GM19438 (cell line): ENCODE measurements at regions not wholly inside any gene's neighbourhood (a gene's known extent, or its start where the extent isn't known, plus 50 kb on each side); places are given as distances from the start of the nearest gene placed in this dataset.
"Not testable (repeated sequence)": the region's sequence is repeated elsewhere in the genome, so short reads cannot be mapped to it uniquely, and the experiment has no call there.

Source experiments
- ATAC-seq: cut with Tn5 transposase; IDR thresholded peaks from one replicate; pipeline ENCODE4 v1.9.1; 2021; ENCODE audit warnings: low read depth; ENCODE audit not compliant: unreplicated experiment

DNA sequence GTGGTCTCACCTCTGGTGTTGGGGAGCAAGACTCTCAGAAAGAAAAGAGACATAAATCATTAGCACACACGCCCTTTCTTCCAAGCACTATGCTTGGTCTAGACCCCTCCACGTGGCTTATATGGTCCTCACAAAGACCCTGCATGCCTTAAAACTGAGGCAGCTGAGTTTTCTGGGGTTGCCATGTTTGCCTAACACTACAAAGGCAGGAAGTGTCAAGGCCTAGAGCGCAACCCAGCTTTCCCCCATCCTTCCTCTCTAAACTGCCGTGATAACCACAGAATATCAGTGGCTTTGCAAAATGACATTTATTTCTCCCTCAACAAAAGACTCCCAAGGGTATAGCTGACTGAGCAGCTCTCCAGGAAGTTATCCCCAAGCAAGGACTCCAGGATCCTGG, 146.5 kb upstream of the TOP1 start:
- ATAC-seq = no peak

DNA sequence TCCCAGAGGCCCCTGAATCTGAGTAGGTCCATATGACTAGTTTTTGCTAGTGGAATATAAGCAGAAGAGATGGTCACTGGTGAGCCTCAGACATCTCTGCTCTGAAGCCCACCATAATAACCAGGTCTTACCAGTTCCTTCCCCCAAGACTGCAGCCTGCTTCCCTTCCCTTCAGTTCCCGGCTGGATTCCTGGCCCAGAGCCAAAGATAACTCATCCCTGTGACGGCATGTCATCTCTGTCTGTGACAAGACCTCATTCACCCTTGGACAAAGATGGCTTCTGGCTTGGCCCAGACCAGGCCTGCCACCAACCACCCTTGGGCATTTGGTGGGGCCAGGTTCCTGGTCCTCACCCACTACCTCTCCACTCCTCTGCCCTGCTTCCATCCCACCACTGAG, 145.5 kb upstream of the TOP1 start:
- ATAC-seq = no peak

DNA sequence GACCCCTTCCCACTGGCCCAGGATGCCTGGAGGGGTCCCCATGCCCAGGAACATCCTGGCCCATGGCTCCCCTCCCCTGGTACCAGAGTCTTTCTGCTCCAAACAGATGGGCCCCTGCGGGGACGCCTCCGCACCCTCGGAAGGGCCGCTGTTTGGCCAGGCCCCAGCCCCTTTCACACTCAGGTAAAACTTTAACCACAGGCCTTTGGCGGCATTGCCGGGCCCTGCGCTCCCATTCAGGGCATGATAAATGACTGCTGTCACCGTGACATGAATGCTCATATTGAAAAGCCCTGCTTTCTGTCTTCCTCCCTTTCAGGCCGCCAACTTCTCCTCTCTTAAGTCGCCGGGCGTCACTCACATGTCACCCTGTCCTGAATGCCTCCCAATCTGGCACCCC, 141.5 kb upstream of the TOP1 start:
- ATAC-seq = no peak

DNA sequence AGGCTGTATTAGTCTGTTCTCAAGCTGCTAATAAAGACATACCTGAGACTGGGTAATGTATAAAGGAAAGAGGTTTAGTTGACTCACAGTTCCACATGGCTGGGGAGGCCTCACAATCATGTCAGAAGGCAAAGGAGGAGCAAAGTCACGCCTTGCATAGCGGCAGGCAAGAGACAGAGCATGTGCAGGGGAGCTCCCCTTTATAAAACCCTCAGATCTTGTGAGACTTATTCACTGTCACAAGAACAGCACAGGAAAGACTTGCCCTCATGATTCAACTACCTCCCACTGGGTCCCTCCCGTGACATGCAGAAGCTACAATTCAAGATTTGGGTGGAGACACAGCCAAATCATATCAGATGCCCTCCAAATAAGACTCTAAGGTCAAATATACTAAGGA, 139.4 kb upstream of the TOP1 start:
- not testable (repeated sequence) for ATAC-seq

DNA sequence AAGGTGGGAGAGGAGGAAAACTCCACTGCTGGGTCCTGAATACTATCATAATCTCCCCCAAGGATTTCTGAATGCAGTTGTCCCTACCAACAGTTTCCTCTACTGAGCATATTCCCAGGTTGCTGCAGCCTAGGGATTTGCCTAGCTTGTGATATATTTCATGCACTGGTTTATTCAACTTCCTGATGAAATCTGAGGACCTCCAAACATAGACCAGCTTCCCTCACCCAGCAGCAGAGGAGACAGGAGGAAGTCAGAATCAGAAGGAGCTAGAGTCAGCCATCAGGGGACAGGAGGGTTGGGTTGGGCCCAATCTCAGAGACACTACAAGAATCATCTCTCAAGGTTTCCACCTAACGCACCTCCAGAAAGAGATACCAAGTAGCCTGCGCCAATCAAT, 138.4 kb upstream of the TOP1 start:
- no peak for ATAC-seq

DNA sequence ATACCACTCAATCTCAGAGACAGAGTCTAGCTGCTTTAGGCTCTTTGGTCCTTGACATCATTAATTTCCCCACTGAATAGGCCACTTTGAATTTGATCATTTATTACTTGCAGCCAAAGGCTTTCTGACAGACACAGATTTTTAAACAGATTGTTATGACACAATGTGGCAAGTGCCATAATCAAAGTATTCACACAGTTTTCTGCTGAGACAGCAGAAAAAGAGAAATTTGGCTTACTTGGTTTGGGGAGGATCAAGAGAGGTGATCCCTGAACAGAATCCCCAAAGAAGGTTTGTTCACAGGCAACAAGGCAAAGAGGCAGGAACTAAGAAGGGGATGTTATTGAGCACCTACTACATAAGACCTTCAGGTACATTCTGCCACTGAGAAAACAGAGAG, 138.0 kb upstream of the TOP1 start:
- no peak for ATAC-seq

DNA sequence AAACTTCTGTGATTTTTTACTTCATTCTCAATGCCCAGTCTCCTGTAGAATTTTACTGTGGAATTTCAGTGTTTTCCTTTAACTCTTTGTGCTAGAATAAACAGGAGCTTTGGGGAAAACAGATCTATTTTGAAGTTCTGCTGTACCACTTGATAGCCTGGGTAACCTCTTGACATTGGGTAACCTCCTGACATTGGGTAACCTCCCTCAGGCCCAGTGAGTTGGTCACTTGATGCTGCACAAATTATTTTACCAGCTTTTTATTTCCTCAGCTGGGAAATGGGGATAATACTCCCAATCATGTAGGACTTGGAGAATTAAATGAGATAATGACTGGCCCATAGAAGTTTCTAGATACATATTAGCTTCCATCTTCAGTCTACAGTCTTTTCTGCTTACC, 137.3 kb upstream of the TOP1 start:
- no peak for ATAC-seq

DNA sequence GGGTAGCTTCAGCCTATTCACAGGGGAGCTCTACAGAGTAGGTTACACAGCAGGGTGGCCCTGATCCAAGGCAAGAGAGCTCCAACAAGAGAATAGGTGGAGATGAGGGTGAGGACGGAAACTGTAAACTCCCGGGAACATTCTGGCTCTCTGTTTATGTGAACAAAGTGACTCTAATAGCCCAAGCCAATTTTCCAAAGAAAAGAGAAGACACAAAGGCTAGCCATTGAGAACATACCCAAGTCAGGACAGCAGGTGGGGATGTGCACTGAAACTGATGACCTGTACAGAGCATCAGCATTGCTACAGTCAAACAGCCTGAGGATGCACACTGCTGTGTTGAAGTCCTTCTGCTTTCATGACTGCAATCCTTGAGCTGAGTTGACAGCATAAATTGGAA, 136.0 kb upstream of the TOP1 start:
- ATAC-seq = no peak

DNA sequence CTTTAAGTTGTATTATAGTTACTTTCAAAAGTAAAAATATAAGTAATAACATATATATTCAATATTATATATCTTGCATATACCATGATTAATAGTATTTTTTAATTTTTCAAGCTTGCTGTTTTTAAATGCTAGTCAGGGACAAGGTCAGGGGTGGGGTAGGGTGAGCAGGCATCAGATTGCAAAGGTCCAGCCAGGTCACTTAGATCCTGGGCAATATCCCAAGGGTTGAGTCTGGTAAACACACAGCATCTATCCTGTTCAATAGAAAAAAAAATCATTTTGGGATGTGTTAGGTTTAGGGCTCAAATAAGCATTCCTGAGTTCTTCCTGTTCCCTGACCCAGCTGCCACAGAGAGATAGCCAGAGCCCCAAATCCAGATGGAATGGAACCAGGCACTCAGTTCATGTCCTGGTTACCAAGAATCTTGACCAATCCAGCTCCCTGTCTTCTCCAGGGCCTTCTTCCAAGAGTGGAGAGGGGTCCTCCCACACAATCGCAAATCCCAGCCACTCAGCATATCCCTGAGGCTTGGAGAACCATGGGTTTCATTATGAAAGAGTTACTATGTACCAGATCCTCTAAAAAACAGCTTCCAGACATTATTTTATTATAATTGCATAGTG, 134.9 kb upstream of the TOP1 start:
- no peak for ATAC-seq

DNA sequence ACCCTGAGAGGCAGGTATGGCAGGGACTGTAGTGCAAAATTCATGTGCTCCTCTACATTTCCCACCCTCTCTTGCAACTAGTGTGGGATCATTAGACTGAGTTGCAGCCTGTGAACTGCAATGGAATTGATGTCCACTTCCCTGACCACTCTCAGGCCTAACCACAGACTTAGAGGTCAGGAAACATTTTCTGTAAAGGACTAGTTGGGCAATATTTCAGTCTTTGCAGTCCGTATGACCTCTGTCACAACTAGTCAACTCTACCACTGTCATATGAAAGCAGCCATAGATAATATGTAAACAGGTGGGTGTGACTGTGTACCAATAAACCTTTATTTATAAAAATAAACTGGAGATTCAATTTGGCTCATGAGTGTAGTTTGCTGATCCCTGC, 134.4 kb upstream of the TOP1 start:
- no peak for ATAC-seq

DNA sequence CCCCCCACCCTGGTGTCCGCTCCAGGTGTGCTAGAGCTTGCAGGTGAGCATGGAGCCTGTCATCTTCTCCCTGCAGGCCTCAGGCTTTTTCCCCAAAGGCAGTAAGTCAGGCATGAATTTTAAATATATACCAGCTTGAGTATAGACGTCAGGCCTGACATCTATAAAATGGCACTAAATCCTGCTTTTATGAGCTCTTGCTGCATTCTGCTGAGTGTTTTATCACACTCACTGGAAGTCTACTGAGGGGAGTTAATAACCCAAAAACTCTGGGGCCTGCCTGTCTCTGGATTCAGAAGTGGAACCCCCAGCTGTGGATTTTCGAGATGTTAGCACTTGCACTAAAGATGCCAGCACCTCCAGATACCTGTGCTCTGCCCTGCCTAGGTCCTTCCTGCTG, 133.4 kb upstream of the TOP1 start:
- ATAC-seq = no peak

DNA sequence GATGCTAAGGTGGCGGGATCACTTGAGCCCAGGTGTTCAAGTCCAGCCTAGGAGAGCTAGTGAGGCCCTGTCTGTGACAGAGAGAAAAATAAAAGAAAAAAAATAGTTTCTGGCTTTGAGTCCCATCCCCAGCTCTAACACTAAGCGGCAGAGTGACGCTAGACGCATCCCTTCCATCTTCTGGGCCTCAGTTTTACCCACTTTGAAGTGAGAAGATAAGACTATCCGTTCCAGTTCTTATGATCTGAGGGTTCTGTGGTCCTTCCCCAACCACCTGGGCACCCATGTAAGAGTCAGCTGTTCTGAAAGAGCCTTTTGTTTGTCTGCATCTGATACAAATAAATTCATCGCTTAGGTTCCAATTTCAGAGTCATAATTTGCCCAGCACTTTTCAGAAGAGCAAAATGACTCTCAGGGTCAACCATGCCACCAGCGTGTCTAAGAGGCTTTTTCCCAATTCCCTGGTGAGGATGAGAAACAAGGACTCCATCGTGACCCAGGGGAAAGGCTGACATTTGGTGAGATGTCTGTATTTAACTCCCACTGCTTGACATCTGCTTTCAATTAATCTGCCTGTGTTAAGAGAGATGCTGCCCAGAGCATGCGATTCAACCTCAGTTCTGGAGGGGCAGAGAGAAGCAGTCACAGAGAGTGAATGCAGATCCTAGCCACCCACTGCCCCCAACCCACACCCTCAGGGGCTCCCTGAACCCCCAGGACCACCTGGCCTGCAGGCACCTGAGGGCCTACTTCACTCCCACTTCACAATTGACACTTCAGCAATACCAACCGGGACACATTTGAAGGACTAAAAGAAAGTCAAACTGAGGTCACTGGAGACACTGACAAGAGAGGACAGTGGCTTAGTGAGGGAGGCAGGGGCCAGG, 131.6 kb upstream of the TOP1 start:
- ATAC-seq = no peak

DNA sequence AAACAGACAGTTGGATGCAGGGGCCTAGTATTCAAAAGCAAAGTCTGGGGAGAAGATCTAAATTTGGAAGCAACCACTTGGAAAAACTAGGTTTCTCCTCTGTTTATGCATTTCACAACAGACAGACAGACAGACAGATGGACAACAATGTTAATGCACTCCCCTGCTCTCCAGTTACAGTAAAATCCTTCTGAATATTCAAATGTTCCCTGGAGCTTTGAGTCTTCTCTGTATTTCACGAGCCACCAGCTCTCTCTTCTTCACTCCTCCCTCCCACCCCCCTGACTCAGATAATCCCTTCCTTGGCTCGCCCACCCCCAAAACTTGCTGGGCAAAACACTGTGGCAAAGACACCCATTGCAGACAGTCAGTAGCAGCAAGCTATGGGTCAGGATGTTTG, 129.3 kb upstream of the TOP1 start:
- ATAC-seq = no peak

DNA sequence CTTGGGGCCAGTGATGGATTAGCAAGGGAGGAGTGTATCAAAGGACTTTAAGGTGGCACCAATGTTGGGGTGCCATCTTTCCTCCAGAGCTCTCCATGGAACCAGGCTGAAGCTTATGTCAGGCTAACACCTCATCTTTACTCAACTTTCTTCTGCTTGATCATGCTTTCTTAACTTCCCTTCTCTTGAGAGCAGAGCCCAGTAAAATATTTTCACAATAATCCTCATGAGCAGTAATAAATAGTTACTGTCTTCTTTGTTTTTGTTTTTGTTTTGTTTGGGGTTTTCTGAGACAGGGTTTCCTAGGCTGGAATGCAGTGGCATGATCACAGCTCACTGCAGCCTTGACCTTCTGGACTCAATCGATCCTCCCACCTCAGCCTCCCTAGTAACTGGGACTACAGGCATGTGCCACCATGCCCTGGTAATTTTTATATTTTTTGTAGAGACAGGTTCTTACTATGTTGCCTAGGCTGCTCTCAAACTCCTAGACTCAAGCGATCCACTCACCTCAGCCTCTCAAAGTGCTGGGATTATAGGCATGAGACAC, 127.9 kb upstream of the TOP1 start:
- ATAC-seq = no peak

DNA sequence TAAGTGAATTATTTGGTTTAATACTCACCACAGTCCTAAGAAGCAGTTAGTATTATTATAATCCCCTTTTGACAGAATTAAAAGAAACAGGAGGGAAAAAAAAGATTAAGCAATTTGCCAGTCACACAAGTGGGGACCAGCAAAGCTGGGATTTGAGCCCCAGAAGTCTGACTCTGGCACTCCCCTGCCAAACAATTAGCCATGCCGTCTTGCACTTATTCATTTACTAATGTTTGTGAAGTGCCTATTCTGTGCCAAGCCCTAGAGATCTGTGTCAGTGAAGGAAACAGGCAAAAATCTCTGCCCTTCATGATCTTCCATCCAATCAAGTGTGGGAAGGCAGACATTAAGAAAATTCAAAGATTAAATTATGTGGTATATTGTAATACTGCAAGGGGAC, 126.0 kb upstream of the TOP1 start:
- no peak for ATAC-seq

DNA sequence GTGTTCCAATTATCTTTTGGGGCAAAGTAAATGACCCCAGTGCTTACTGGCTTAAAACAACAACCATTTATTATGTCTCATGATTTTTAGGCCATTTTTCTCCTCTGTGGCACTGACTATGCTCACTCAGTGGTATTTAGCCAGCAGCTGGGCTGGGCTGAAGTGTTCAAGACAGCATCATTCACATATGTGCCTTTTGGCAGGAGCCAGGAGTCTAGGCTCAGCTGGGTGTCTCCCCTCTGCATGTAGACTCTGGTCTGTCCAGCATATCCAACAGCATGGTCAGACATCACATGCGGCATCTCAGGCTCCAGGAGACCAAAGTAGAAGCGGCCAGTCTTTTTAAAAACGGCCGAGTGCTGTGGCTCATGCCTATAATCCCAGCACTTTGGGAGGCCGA, 120.3 kb upstream of the TOP1 start:
- ATAC-seq = no peak

DNA sequence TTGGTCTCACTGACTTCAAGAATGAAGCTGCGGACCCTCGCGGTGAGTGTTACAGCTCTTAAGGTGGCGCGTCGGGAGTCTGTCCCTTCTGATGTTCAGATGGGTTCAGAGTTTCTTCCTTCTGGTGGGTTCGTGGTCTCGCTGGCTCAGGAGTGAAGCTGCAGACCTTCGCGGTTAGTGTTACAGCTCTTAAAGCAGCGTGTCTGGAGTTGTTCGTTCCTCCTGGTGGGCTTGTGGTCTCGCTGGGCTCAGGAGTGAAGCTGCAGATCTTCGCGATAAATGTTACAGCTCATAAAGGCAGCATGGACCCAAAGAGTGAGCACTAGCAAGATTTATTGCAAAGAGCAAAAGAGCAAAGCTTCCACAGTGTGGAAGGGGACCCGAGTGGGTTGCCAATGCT, 119.1 kb upstream of the TOP1 start:
- not testable (repeated sequence) for ATAC-seq

DNA sequence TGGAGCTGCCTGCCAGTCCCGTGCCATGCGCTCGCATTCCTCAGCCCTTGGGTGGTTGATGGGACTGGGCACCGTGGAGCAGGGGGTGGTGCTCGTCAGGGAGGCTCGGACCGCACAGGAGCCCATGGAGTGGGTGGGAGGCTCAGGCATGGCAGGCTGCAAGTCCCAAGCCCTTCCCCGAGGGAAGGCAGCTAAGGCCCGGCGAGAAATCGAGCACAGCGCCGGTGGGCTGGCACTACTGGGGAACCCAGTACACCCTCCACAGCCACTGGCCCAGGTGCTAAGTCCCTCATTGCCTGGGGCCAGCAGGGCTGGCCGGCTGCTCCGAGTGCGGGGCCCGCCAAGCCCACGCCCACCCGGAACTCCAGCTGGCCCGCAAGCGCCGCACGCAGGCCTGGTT, 118.2 kb upstream of the TOP1 start:
- ATAC-seq = not testable (repeated sequence)

DNA sequence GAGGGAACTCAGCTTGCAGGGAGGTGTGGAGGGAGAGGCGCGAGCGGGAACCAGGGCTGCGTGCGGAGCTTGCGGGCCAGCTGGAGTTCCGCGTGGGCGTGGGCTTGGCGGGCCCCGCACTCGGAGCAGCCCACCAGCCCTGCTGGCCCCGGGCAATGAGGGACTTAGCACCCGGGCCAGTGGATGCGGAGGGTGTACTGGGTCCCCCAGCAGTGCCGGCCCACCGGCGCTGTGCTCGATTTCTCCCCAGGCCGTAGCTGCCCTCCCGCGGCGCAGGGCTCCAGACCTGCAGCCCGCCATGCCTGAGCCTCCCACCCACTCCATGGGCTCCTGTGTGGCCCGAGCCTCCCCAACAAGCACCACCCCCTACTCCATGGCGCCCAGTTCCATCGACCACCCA, 117.5 kb upstream of the TOP1 start:
- not testable (repeated sequence) for ATAC-seq

DNA sequence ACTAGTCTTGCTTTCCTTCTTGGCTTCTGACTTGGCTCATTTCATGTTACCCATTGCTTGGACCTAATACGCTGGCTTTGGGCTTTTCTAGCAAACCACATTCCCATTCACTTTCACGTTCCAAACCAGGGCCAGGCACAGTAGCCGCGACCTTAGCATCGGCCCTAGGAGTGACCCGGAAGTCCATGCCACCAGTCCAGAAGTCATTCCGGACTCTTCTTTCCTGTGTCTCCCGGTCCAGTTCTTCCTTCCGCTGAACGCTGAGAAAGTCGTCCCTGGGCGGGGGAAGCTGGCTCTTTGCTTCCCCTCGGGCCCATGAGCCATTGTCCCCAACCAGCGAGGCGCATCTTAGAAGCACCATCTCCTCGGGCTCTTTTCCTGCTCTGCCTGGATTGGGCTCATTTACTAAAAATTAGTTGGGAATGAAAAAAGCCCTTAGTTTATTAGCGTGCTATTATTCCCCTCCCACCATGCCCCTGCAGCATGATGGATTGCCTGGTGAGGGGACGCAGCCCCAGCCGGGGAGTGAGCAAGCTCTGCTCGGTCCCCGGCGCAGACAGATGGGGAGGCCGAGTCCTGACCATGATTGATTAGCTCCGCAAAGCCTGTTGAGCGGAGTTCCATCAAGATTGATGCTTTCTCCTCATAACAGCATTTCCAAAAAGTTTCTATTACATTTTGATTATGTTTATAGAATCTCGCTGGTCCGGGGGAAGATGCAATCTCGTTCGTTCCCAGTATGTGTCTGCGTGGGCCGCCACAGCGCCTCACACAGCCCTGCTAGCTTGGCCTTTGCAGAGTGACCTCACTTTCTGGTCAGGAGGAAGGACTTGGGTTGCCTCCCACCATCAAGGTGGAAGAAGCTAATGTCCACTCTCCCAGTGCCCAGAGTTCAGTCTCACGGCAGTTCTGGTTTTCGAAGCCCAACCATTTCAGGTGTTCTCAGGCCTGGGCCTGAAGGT, 115.1 kb upstream of the TOP1 start:
- no peak for ATAC-seq

DNA sequence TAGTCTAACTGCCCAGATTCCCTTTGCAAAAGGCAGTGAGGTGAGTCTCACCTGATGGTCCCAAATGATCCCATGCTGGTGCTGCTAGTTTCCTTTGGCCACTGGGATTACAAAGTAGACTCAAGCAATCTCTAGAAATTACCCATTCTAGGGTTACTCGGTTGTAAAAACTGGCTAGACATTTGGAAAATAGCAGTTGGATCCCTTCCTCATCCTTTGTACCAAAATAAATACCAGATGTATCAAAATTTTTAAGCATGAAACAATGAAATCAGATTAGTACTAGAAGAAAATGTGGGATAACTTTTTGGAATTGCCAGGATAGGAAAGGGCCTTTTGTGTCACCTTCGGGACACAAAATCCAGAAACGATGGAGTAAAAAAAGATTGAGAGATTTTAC, 112.9 kb upstream of the TOP1 start:
- ATAC-seq = no peak
